ENCODE measurements at regions not wholly inside any gene's neighbourhood (a gene's known extent, or its start where the extent isn't known, plus 50 kb on each side); places are given as distances from the start of the nearest gene placed in this dataset.
"Not testable (repeated sequence)": the region's sequence is repeated elsewhere in the genome, so short reads cannot be mapped to it uniquely, and the experiment has no call there.

- DNase-seq, result no peak
- H3K27me3 Mint-ChIP-seq, result no peaks in the 10 kb centered on the region
- H3K27ac Mint-ChIP-seq, result no peak overlapping the region
- no peaks in the 10 kb centered on the region for H3K4me1 Mint-ChIP-seq
- no peaks in the 10 kb centered on the region for H3K36me3 Mint-ChIP-seq
- H3K9me3 Mint-ChIP-seq (ENCODE audit: low read depth), result peaks cover 6% of the 10 kb centered on the region
- no peak overlapping the region for H3K4me3 Mint-ChIP-seq
- no peak for ATAC-seq
- CTCF ChIA-PET, result no interaction called here
These were observed 263.9 kb upstream of the KAZN start for GRCh38 chr1:14334336-14335176.

GRCh38 chr1:14338509-14338908 lies 260.0 kb upstream of the KAZN start:
- no peak for DNase-seq
- Mint-ChIP-seq H3K27ac (no peak overlapping the region), H3K4me1 (no peaks in the 10 kb centered on the region), H3K27me3 (no peaks in the 10 kb centered on the region), H3K9me3 (ENCODE audit: low read depth) (peaks cover 6% of the 10 kb centered on the region), H3K4me3 (no peak overlapping the region), H3K36me3 (no peaks in the 10 kb centered on the region)
- CTCF ChIA-PET, result no interaction called here
- no peak for ATAC-seq

- H3K27me3 Mint-ChIP-seq, result no peaks in the 10 kb centered on the region
- peaks cover 6% of the 10 kb centered on the region for H3K9me3 Mint-ChIP-seq (ENCODE audit: low read depth)
- DNase-seq (no peak), ATAC-seq (no peak)
- H3K4me1 Mint-ChIP-seq, result no peaks in the 10 kb centered on the region
- H3K36me3 Mint-ChIP-seq, result no peaks in the 10 kb centered on the region
- no peak overlapping the region for H3K27ac Mint-ChIP-seq
- CTCF ChIA-PET, result no interaction called here
- H3K4me3 Mint-ChIP-seq, result no peak overlapping the region
These were observed 259.2 kb upstream of the KAZN start for GRCh38 chr1:14339288-14339687.

- Mint-ChIP-seq H3K4me3 (no peak overlapping the region), H3K4me1 (no peaks in the 10 kb centered on the region), H3K27ac (no peak overlapping the region), H3K27me3 (no peaks in the 10 kb centered on the region), H3K9me3 (ENCODE audit: low read depth) (peaks cover 2% of the 10 kb centered on the region), H3K36me3 (no peaks in the 10 kb centered on the region)
- no peak for DNase-seq
- CTCF ChIA-PET, result no interaction called here
- no peak for ATAC-seq
These were observed 258.3 kb upstream of the KAZN start for GRCh38 chr1:14340002-14340785.

- Mint-ChIP-seq H3K27ac (no peak overlapping the region), H3K36me3 (no peaks in the 10 kb centered on the region)
These were observed 257.3 kb upstream of the KAZN start for GRCh38 chr1:14341147-14341546.

GRCh38 chr1:14345946-14346550 lies 252.4 kb upstream of the KAZN start:
- ATAC-seq, result no peak
- CTCF ChIA-PET, result no interaction called here
- no peak for DNase-seq
- Mint-ChIP-seq H3K36me3 (no peaks in the 10 kb centered on the region), H3K9me3 (ENCODE audit: low read depth) (no peaks in the 10 kb centered on the region), H3K4me3 (no peak overlapping the region), H3K27ac (no peak overlapping the region), H3K27me3 (no peaks in the 10 kb centered on the region), H3K4me1 (no peaks in the 10 kb centered on the region)

More at GRCh38 chr1:14341147-14341546, 257.3 kb upstream of the KAZN start:
- H3K4me1 Mint-ChIP-seq, result no peaks in the 10 kb centered on the region
- no peak overlapping the region for H3K4me3 Mint-ChIP-seq
- DNase-seq (no peak), ATAC-seq (no peak)
- H3K27me3 Mint-ChIP-seq, result no peaks in the 10 kb centered on the region
- no peaks in the 10 kb centered on the region for H3K9me3 Mint-ChIP-seq (ENCODE audit: low read depth)
- CTCF ChIA-PET, result no interaction called here

GRCh38 chr1:14347186-14347585 lies 251.3 kb upstream of the KAZN start:
- Mint-ChIP-seq H3K4me3 (no peak overlapping the region), H3K9me3 (ENCODE audit: low read depth) (no peaks in the 10 kb centered on the region), H3K27me3 (no peaks in the 10 kb centered on the region), H3K36me3 (no peaks in the 10 kb centered on the region), H3K27ac (no peak overlapping the region), H3K4me1 (no peaks in the 10 kb centered on the region)
- no peak for ATAC-seq
- DNase-seq, result no peak
- CTCF ChIA-PET, result no interaction called here

- CTCF ChIA-PET, result no interaction called here
- ATAC-seq (no peak), DNase-seq (no peak)
- no peaks in the 10 kb centered on the region for H3K36me3 Mint-ChIP-seq
- no peaks in the 10 kb centered on the region for H3K9me3 Mint-ChIP-seq (ENCODE audit: low read depth)
- H3K4me3 Mint-ChIP-seq, result no peak overlapping the region
- no peaks in the 10 kb centered on the region for H3K27me3 Mint-ChIP-seq
- no peak overlapping the region for H3K27ac Mint-ChIP-seq
- no peaks in the 10 kb centered on the region for H3K4me1 Mint-ChIP-seq
These were observed 250.7 kb upstream of the KAZN start for GRCh38 chr1:14347776-14348175.

- Mint-ChIP-seq H3K9me3 (ENCODE audit: low read depth) (no peaks in the 10 kb centered on the region), H3K4me1 (no peaks in the 10 kb centered on the region), H3K36me3 (no peaks in the 10 kb centered on the region), H3K27ac (no peak overlapping the region), H3K27me3 (no peaks in the 10 kb centered on the region), H3K4me3 (no peak overlapping the region)
- DNase-seq (no peak), ATAC-seq (no peak)
- CTCF ChIA-PET, result no interaction called here
These were observed 248.3 kb upstream of the KAZN start for GRCh38 chr1:14350197-14350596.

GRCh38 chr1:14352897-14353296 lies 245.6 kb upstream of the KAZN start:
- no peak for ATAC-seq
- Mint-ChIP-seq H3K9me3 (ENCODE audit: low read depth) (no peaks in the 10 kb centered on the region), H3K27me3 (no peaks in the 10 kb centered on the region), H3K4me1 (no peaks in the 10 kb centered on the region), H3K27ac (no peak overlapping the region), H3K36me3 (no peaks in the 10 kb centered on the region), H3K4me3 (no peak overlapping the region)
- CTCF ChIA-PET, result no interaction called here
- no peak for DNase-seq

- ATAC-seq; H3K27ac Mint-ChIP-seq; H3K36me3 Mint-ChIP-seq; H3K27me3 Mint-ChIP-seq; CTCF ChIA-PET; H3K4me3 Mint-ChIP-seq; H3K4me1 Mint-ChIP-seq; DNase-seq; H3K9me3 Mint-ChIP-seq (ENCODE audit: low read depth): not testable (repeated sequence)
These were observed 237.5 kb upstream of the KAZN start for GRCh38 chr1:14361005-14361404.

GRCh38 chr1:14362331-14362730 lies 236.2 kb upstream of the KAZN start:
- no peak for DNase-seq
- no peak overlapping the region for H3K4me3 Mint-ChIP-seq
- H3K4me1 Mint-ChIP-seq, result no peaks in the 10 kb centered on the region
- no peaks in the 10 kb centered on the region for H3K27me3 Mint-ChIP-seq
- H3K27ac Mint-ChIP-seq, result no peak overlapping the region
- CTCF ChIA-PET, result no interaction called here
- no peak for ATAC-seq
- H3K36me3 Mint-ChIP-seq, result no peaks in the 10 kb centered on the region
- no peaks in the 10 kb centered on the region for H3K9me3 Mint-ChIP-seq (ENCODE audit: low read depth)

- Mint-ChIP-seq H3K36me3 (no peaks in the 10 kb centered on the region), H3K27me3 (no peaks in the 10 kb centered on the region), H3K27ac (no peak overlapping the region), H3K4me1 (no peaks in the 10 kb centered on the region), H3K4me3 (no peak overlapping the region), H3K9me3 (ENCODE audit: low read depth) (no peaks in the 10 kb centered on the region)
- DNase-seq, result no peak
- no peak for ATAC-seq
- CTCF ChIA-PET, result no interaction called here
These were observed 235.4 kb upstream of the KAZN start for GRCh38 chr1:14363036-14363590.

Measured in activated CD8-positive, alpha-beta memory T cell treated with anti-CD3 and anti-CD28 coated beads, Interleukin-2, amount 10 ng/mL, durations not matched to agents 7 days and 5 days (primary cell).